ENCODE measurements at regions not wholly inside any gene's neighbourhood (a gene's known extent, or its start where the extent isn't known, plus 50 kb on each side); places are given as distances from the start of the nearest gene placed in this dataset.
"Not testable (repeated sequence)": the region's sequence is repeated elsewhere in the genome, so short reads cannot be mapped to it uniquely, and the experiment has no call there.

DNA sequence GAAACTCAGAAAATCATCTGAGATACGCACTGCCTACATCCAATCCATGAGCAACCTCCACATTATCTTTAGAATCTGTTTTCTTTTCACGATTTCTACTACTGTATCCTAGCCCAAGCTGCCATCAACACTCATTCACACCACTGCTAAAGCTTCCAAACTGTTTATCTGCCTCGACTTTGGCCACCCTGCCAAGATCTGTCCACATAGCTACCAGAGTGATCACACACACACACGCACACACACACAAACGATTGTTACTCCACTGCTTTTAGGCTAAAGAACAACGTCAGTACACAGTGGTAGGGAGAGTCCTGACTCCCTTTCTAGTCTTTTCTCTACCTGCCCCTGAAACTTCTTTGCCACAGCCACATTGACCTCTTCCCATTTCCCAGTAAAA, 142.0 kb downstream of the CCDC71L start:
- DNase-seq, result no peak

DNA sequence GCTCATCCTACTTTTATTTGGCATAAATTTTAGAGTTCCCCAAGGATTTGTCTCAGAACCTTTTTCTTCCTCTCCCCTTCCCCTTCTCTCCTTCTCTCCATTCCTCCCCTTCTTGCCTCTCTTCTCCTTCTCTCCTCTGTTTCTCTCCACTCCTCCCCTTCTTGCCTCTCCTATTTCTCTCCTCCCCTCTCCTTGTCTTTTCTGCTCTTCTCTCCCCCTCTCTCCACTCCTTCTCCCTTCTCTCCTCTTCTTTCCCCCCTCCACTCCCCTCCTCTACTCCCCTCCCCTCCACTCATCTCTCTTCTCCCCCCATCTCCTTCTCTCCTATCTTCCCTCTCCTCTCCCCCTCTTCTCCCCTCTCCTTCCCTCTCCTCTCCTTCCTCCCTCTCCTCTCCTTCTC, 142.7 kb downstream of the CCDC71L start:
- no peak for DNase-seq

- no peak for DNase-seq
These were observed 143.4 kb downstream of the CCDC71L start for GRCh38 chr7:106517508-106517907.

GRCh38 chr7:106515321-106515720, 145.6 kb downstream of the CCDC71L start:
- DNase-seq, result no peak

DNA sequence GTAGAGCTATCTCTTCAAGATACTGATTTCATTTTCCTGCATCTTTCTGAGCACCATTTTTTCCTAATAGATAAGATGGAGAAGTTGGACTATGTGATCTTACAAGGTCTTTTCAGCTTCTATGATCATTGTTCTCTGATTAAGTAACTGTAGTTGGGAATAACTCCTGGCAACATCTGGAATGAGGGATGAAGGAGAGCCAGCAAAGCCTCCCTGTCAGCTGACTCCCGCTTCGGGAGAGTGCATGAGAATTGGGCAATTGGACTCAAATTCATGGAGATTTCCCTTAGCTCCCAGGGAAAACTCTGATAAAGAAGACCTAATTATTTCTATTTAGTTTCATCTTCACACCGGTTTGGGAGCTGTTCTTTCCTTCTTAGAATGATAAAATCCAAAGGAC, 146.1 kb downstream of the CCDC71L start:
- DNase-seq, result no peak

DNA sequence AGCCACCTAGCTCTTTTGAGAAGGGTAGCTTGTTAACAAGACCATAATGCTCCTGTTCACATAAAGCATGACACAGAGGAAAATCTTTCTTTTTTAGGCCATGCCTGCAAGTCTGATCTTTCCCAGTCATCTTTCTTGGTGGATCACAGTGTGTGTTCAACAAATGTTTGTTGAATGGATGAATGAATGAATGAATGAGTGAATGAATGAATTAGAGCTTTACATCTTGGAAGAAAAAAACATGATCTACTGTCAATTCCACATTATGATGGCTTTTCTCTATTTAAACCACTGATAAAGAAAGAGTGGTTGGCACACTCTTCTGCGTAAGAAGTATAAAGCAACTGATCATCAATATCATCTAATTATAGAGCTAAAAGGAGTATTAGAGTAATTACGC, 148.7 kb downstream of the CCDC71L start:
- no peak for DNase-seq

GRCh38 chr7:106504645-106505044, 156.3 kb downstream of the CCDC71L start:
- no peak for DNase-seq

DNA sequence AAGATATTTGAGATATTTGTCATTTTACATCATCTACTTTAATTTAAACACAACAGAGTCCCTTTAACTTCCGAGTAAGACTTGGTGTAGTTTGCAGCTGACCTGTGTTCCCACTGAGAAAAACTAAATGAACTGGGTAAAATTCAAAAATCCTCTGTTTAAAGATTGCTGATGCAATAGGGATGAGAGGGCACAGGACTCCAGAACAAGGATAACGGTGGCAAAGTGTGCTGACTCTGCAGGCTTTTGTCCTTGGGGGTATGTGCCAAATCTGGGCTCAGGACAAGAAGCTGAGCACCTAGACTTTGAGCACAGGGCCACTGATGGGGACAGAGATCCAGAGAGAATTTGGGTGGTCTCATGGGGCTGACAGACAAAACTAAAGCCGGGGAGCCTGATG, 156.8 kb downstream of the CCDC71L start:
- DNase-seq, result no peak

DNA sequence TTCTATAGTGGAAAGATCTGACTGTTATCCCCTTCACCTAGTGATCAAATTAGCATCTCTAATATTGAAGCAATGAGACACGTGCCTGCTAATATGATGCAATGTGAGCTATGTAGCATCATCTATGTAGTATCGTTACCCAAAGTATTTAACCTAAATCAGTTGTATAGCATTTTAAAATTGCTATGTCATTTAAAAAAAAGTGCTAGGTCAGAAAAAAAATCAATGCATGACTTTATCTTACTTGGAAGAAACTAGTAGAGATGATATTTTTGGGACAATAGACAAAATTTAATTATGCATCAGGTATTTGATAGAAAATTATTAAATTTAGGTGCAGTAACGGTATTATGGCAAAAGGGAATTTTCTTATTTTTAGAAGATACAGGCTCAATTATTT, 157.3 kb downstream of the CCDC71L start:
- DNase-seq, result no peak

GRCh38 chr7:106501605-106502580, 159.1 kb downstream of the CCDC71L start:
- no peak for DNase-seq

DNA sequence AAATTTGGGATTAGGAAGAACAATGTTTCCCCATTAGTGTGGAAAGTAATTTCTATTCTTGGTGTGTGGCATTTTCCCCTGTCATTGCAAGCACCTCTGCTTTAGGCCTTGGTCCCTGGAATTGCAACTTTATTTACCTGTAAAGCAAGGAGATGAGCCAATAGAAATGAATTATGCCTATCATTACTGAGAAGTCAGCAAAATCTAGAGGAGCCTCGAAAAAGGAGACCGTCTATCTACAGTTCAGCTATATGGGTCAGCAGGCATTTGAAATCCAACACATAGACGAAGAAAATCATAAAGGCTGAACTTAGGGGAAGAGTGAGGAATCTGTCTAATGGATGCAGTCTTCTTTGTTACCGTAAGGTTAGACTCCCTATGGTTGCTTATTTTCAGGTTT, 161.1 kb downstream of the CCDC71L start:
- DNase-seq, result no peak

GRCh38 chr7:106498005-106498404, 163.0 kb downstream of the CCDC71L start:
- DNase-seq, result not testable (repeated sequence)

- no peak for DNase-seq
These were observed 167.8 kb downstream of the CCDC71L start for GRCh38 chr7:106493041-106493731.

DNA sequence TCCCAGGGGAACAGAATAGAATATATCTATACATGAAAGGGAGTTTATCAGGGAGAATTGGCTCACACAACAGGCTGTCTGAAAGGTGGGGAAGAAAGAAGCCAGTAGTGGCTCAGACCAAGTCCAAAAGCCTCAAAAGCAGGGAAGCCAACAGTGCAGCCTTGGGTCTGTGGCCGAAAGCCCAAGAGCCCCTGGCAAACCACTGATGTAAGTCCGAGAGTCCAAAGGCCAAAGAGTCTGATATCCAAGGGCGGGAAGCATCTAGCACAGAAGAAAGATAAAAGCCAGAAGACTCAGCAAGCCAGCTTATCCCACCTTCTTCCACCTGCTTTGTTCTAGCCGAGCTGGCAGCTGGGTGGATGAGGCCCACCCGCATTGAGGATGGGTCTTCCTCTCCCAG, 172.5 kb downstream of the CCDC71L start:
- no peak for DNase-seq

- DNase-seq, result no peak
These were observed 173.1 kb downstream of the CCDC71L start for GRCh38 chr7:106487892-106488291.

DNA sequence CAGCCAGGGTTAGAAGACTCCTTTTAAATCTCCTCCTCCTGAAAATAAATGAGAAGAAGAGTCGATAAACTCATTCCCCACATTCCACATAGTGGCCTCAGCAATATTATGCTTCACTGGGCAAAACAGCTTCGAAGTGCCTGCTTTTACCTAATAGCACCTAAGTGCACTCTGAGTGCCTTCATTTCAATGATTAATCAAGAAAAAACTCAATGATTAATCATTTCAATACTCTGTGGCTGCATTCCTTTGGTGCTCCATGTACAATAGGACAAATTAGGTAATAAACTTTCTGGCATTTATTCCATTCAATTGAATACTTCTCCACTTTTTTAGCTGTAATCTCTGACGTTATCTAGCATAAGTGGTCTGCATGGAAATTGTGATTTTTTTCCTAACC, 174.6 kb downstream of the CCDC71L start:
- DNase-seq, result no peak

DNA sequence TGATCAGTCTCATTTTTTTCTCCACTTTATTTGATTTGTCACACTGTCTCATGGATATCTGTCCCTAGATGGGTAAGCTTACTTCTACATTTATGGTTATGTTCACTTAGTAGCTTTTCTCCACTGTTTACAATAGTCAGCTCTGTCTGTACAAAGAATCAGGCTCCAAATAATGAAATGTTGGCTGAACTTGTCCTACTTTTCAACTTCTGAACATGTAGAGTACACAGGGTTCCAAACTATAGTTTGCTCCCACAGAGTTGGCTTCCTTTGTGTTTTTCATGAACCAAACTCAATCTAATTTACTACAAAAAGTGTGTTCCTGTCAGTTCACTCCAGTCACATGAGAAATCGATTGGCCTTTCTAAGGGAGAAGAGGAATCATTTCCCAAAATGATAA, 175.0 kb downstream of the CCDC71L start:
- DNase-seq, result no peak

- no peak for DNase-seq
These were observed 175.9 kb downstream of the CCDC71L start for GRCh38 chr7:106485031-106485551.

- no peak for DNase-seq
These were observed 176.4 kb downstream of the CCDC71L start for GRCh38 chr7:106484562-106484961.

DNA sequence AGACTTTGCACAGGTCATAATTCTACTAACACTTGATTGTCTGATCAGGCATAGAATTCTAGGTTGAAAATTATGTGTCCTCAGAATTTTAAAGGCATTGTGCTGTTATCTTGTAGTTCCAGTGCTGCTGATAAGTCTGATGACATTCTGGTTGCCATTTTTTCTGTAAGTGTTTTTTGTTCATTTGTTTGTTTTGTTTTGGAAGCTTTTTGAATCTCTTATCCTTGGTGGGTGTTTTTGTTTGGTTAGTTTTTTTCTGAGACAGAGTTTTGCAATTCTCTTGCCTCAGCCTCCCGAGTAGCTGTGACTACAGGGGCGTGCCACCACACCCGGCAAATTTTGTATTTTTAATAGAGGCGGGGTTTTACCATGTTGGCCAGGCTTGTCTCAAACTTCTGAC, 178.9 kb downstream of the CCDC71L start:
- DNase-seq, result no peak

GRCh38 chr7:106480616-106481031, 180.3 kb downstream of the CCDC71L start:
- no peak for DNase-seq

DNA sequence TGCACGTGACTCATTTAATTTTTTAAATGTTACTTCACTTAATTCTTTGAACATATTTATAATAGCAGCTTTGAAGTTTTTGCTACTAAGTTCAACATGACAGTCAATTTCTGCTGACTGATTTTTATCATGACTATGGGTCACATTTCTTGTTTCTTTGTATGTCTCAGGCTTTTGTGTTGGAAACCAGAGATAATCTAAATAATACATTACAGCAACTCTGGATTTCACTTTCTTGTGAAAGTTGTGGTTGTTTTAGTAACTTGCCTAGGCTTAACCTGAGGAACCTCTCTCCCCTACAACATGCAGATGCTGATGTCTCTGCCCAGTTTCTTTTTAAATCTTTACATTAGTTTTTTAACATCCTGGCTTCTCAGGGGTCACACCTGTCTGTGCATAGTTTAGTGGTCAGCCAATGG, 180.8 kb downstream of the CCDC71L start:
- no peak for DNase-seq

- no peak for DNase-seq
These were observed 184.2 kb downstream of the CCDC71L start for GRCh38 chr7:106476751-106477150.

DNA sequence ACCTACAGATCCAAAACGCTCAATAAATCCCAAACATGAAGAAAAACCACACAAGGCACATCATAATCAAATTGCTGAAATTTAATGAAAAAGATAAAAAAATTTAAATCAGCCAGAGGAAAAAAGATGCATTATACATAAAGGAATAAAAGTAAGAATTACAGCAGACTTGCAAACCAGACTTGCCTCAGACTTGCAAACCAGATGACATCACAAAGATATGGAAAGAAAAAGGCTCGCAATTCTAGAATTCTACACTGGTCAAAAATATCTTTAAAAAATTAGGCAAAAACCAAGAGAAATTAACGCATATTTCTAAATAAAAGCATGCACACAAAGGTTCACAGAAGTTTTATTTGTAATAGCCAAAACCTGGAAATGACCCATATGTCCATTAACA, 188.0 kb upstream of the NAMPT start:
- DNase-seq, result no peak
